Brain microvascular endothelial cell (primary cell): ENCODE measurements at regions not wholly inside any gene's neighbourhood (a gene's known extent, or its start where the extent isn't known, plus 50 kb on each side); places are given as distances from the start of the nearest gene placed in this dataset.

ENCODE experiments used
- DNase-seq: peaks from one replicate; pipeline ENCODE4 v3.0.0-alpha.2; 2020
- H3K27ac ChIP-seq: fragments of 250-450 bp; sonication (Bioruptor Pico); 2 replicates; pipeline ENCODE4 v1.5.1; 2020; ENCODE audit warnings: mild to moderate bottlenecking, moderate library complexity
- H3K27me3 ChIP-seq: fragments of 250-450 bp; sonication (Bioruptor Pico); replicated peaks from 2 replicates; pipeline ENCODE4 v1.5.1; 2020; ENCODE audit warnings: mild to moderate bottlenecking
- H3K36me3 ChIP-seq: fragments of 250-450 bp; sonication (Bioruptor Pico); replicated peaks from 2 replicates; pipeline ENCODE4 v1.5.1; 2020; ENCODE audit warnings: mild to moderate bottlenecking
- H3K4me3 ChIP-seq: 2 replicates; pipeline ENCODE4 v1.5.1; 2011; ENCODE audit warnings: low read depth, mild to moderate bottlenecking, control low read depth, low read length, moderate library complexity
- CTCF ChIP-seq: IDR thresholded peaks from 2 replicates; pipeline ENCODE4 v1.5.1; 2011; ENCODE audit warnings: low read depth, mild to moderate bottlenecking, moderate library complexity, low read length, control low read depth, inconsistent platforms; ENCODE audit errors: missing control alignments
- in situ Hi-C: cut with HindIII; loops from 2 replicates; pipeline ENCODE4 v1.10.0; 2017; ENCODE audit warnings: low sequenced_read_pairs, low pct_ligation_motif_present

DNA sequence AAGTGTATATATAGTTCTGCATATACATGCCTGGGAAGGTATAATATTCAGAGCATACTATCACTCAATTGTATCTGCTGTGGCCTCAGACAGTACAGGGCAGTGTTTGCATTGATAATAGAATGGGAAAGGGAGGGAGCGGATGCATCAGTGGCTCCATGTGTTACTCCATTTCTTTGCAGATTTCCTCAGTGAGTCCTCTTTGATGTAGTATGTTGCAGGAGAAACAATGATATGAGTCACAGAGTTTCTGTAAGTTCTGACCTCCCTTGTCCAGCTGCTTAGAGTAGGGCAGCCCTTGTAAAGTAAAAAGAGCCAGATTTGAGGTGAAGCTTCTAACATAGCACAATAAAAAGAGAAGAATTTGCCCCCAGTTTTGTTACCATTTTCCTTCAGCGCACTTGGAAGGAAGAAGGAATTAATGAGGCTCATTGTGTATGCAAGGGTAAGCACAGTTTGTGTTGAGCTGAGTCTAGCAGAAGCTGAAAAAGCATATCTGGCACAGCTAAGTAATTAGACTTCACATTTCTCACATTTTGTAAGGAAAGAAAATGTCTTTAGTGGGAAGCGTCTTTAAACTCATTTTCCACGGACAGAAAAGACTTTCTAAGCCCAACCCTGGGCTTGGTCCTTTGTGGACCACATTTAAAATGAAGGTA is 555.8 kb upstream of the IL12A start:
- H3K4me3 ChIP-seq, result no peak overlapping the region
- in situ Hi-C loops, result no loop called here
- no peak for TF ChIP-seq CTCF
- no peaks in the 10 kb centered on the region for H3K27me3 ChIP-seq
- H3K27ac ChIP-seq, result no peak overlapping the region
- no peaks in the 10 kb centered on the region for H3K36me3 ChIP-seq
- DNase-seq, result no peak

- Histone ChIP-seq H3K36me3 (no peaks in the 10 kb centered on the region), H3K27me3 (no peaks in the 10 kb centered on the region), H3K27ac (no peak overlapping the region), H3K4me3 (no peak overlapping the region)
- no peak for DNase-seq
- no peak for TF ChIP-seq CTCF
- in situ Hi-C loops, result no loop called here
These were observed 549.3 kb upstream of the IL12A start for GRCh38 chr3:159439346-159439745.

GRCh38 chr3:159441279-159441678 is 547.4 kb upstream of the IL12A start:
- Histone ChIP-seq H3K27me3 (no peaks in the 10 kb centered on the region), H3K27ac (no peak overlapping the region), H3K4me3 (no peak overlapping the region), H3K36me3 (no peaks in the 10 kb centered on the region)
- DNase-seq, result no peak
- in situ Hi-C loops, result no loop called here
- TF ChIP-seq CTCF, result no peak

- no peak for TF ChIP-seq CTCF
- Histone ChIP-seq H3K4me3 (no peak overlapping the region), H3K36me3 (no peaks in the 10 kb centered on the region), H3K27ac (no peak overlapping the region), H3K27me3 (no peaks in the 10 kb centered on the region)
- in situ Hi-C loops, result no loop called here
- no peak for DNase-seq
These were observed 545.4 kb upstream of the IL12A start for GRCh38 chr3:159443266-159443665.

GRCh38 chr3:159447841-159448240 is 540.8 kb upstream of the IL12A start:
- no peaks in the 10 kb centered on the region for H3K36me3 ChIP-seq
- no peak overlapping the region for H3K27ac ChIP-seq
- DNase-seq, result no peak
- in situ Hi-C loops, result no loop called here
- H3K27me3 ChIP-seq, result no peaks in the 10 kb centered on the region
- H3K4me3 ChIP-seq, result no peak overlapping the region
- no peak for TF ChIP-seq CTCF

GRCh38 chr3:159448902-159449301 is 539.7 kb upstream of the IL12A start:
- Histone ChIP-seq H3K27me3 (no peaks in the 10 kb centered on the region), H3K27ac (no peak overlapping the region), H3K4me3 (no peak overlapping the region), H3K36me3 (no peaks in the 10 kb centered on the region)
- in situ Hi-C loops, result no loop called here
- no peak for DNase-seq
- no peak for TF ChIP-seq CTCF
